ENCODE measurements at regions not wholly inside any gene's neighbourhood (a gene's known extent, or its start where the extent isn't known, plus 50 kb on each side); places are given as distances from the start of the nearest gene placed in this dataset.

DNA sequence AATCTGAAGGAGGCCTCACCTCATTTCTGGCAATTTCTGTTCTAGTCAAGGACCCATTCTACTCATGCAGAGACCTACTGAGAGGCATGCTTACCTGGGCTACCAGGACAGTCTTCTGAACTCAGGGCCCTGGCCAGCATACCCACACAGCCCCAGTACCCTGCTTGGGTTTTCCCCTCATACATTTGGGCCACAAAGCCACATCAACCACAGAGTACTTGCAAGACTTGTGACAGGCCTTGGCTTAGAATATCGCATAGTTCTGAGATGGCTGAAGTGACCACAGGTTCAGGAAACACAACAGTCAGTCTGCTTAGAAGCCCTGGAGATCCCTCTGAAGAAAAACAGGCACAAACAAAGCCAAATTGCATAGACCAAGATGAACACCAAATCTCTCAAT lies 758.8 kb upstream of the CDH9 start:
- TF ChIP-seq, protein P1, sequence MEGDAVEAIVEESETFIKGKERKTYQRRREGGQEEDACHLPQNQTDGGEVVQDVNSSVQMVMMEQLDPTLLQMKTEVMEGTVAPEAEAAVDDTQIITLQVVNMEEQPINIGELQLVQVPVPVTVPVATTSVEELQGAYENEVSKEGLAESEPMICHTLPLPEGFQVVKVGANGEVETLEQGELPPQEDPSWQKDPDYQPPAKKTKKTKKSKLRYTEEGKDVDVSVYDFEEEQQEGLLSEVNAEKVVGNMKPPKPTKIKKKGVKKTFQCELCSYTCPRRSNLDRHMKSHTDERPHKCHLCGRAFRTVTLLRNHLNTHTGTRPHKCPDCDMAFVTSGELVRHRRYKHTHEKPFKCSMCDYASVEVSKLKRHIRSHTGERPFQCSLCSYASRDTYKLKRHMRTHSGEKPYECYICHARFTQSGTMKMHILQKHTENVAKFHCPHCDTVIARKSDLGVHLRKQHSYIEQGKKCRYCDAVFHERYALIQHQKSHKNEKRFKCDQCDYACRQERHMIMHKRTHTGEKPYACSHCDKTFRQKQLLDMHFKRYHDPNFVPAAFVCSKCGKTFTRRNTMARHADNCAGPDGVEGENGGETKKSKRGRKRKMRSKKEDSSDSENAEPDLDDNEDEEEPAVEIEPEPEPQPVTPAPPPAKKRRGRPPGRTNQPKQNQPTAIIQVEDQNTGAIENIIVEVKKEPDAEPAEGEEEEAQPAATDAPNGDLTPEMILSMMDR (IDR thresholded peaks at IDR 0.05) = no peak
- no peak for TF ChIP-seq POLR2A (IDR thresholded peaks at IDR 0.05)

Data from ovary (tissue), 3 donors.